RWPE1 (cell line): ENCODE measurements at regions not wholly inside any gene's neighbourhood (a gene's known extent, or its start where the extent isn't known, plus 50 kb on each side); places are given as distances from the start of the nearest gene placed in this dataset.

Experiments
- CTCF ChIA-PET: fragments of 350-600 bp; sonication (Branson Sonifier 250); formaldehyde crosslinking; extraction: SDS; loops from one replicate; lab custom pipeline; 2021; lab: Yijun Ruan, JAX
- POLR2A ChIA-PET: fragments of 400-600 bp; formaldehyde crosslinking; extraction: SDS; loops from one replicate; lab custom pipeline; 2020; ENCODE audit warnings: antibody characterized with exemption; ENCODE audit not compliant: low non-redundant PET; lab: Yijun Ruan, JAX
- DNase-seq: peaks from one replicate; pipeline ENCODE4 v3.0.0; 2012; ENCODE audit warnings: low spot score
- H3K27ac ChIP-seq: fragments of 450-650 bp; 2 replicates; pipeline ENCODE4 v1.5.1; 2017
- CTCF ChIP-seq: fragments of 450-650 bp; conservative IDR thresholded peaks from 2 replicates; pipeline ENCODE4 v1.5.1; 2017; ENCODE audit warnings: low read depth, mild to moderate bottlenecking

DNA sequence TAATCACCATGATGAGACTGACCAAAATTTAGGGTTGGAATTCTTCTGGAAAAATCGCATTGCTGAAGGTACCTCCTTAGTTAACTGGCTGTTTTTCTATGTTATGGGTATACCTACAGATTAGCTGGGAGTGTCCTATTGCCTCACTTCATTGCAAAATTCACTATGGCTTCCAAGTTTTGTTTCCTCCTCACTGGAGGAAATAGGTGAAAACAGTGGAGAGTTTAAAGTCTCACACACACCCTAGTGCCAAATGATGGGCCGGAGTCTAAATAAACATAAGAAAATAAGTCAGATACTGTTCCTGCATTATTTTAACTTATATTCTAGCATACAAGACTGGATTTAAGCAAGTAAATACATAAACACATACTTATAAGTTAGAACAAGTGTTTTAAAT is 98.2 kb downstream of the AHR start:
- ChIA-PET POLR2A (no interaction called here), CTCF (no interaction called here)
- no peak for TF ChIP-seq CTCF
- DNase-seq: no peak
- no peak overlapping the region for H3K27ac ChIP-seq

- ChIA-PET CTCF (interaction anchor here (0.5 to 0.6 kb wide), 3 partner anchors 15 to 572 kb away, joined by 3 to 5 read pairs (median 3); no protein-coding TSS in a partner anchor), POLR2A (no interaction called here)
- no peak for DNase-seq
- no peak overlapping the region for H3K27ac ChIP-seq
- TF ChIP-seq CTCF: no peak
These were observed 103.6 kb downstream of the AHR start for GRCh38 chr7:17401791-17402627.

DNA sequence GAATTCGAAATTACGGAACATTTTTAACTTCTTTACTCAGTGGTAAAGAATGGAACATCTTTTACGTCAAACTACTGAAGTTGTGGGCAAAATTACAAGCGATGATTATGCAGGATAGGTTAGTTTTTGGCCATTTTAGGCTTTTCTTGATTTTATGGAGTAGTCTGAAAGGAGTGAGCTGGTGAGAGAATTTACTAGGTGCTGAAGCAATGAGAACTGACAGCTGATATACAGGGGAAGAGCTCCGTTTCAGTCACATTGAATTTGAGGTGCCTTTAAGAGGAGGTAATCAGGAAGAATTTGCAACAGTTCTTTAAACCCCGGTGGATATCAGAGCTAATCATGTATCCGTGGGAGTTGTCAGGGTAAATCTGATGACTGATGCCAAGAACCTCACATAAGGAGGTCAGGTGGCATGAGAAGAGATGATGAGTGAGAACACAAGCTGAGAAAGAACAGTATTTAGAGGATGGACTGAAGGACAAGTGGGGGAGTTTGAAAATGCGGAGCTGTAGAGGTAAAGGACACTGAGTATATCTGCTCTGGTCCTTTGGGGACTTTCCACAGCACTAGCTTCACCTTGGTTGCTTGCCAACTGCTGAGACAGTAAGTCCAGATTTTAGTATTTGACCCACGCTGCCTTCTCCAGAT is 104.3 kb downstream of the AHR start:
- no peak for TF ChIP-seq CTCF
- POLR2A ChIA-PET: no interaction called here
- CTCF ChIA-PET: interaction anchor here (0.6 kb wide), 2 partner anchors 397 to 571 kb away, joined by 3 read pairs; no protein-coding TSS in a partner anchor
- no peak overlapping the region for H3K27ac ChIP-seq
- no peak for DNase-seq

GRCh38 chr7:17404006-17404405 is 105.6 kb downstream of the AHR start:
- no peak for DNase-seq
- TF ChIP-seq CTCF: no peak
- CTCF ChIA-PET: interaction anchor here (0.6 kb wide), 2 partner anchors 75 to 779 kb away, joined by 4 read pairs; no protein-coding TSS in a partner anchor
- H3K27ac ChIP-seq: no peak overlapping the region
- POLR2A ChIA-PET: no interaction called here

- POLR2A ChIA-PET: no interaction called here
- no peak for TF ChIP-seq CTCF
- no peak overlapping the region for H3K27ac ChIP-seq
- CTCF ChIA-PET: no interaction called here
- peak; percentile 86 for DNase-seq
These were observed 107.3 kb downstream of the AHR start for GRCh38 chr7:17405786-17406185.

- TF ChIP-seq CTCF: no peak
- H3K27ac ChIP-seq: no peak overlapping the region
- no peak for DNase-seq
- POLR2A ChIA-PET: no interaction called here
- CTCF ChIA-PET: no interaction called here
These were observed 108.3 kb downstream of the AHR start for GRCh38 chr7:17406738-17407137.
